ENCODE measurements at regions not wholly inside any gene's neighbourhood (a gene's known extent, or its start where the extent isn't known, plus 50 kb on each side); places are given as distances from the start of the nearest gene placed in this dataset.
"Not testable (repeated sequence)": the region's sequence is repeated elsewhere in the genome, so short reads cannot be mapped to it uniquely, and the experiment has no call there.

DNA sequence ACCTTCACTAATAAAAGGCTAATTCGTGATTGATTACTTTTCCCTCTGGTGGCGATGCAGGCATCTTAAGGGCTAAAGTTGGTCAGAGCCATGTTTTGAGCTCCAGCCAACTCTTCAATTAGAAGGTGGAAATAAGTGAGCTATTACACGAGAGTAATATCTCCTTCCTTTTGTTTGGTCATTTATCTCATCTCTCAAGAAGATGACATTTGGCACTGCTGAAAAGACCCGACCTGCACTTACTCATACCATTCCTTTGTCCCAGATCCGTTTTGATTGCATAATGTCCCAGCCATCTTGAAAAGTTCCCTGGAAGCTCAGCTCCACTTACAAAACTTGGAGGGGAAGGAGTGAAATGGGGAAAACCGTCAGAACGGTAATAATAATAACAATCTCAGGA is 316.2 kb downstream of the VRK1 start:
- no peak overlapping the region for H3K4me3 ChIP-seq (ENCODE audit: low read depth, low read length)
- no peak for DNase-seq (ENCODE audit: low read depth)

DNA sequence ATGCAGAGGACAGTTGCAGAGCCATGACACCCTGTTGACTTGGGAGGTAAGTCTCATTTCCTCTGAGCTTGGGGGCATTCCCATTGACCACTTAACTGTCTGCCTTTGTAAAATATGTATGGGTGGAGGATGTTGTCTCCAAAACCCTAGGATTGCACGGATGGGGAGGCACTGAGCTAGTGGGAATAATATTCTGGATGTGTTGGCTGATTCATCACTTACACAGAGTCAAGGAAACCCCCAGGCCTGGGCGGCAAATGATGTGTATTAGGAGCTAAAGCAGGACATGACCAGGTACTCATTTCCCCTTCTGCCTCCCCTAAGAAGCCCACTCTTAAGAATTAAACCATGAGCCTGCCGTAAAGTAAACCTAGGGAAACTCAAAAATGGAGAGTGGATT is 319.4 kb downstream of the VRK1 start:
- DNase-seq (ENCODE audit: low read depth): no peak
- H3K4me3 ChIP-seq (ENCODE audit: low read depth, low read length): no peak overlapping the region

GRCh38 chr14:97117693-97118092 is 320.5 kb downstream of the VRK1 start:
- DNase-seq (ENCODE audit: low read depth): no peak
- no peak overlapping the region for H3K4me3 ChIP-seq (ENCODE audit: low read depth, low read length)

DNA sequence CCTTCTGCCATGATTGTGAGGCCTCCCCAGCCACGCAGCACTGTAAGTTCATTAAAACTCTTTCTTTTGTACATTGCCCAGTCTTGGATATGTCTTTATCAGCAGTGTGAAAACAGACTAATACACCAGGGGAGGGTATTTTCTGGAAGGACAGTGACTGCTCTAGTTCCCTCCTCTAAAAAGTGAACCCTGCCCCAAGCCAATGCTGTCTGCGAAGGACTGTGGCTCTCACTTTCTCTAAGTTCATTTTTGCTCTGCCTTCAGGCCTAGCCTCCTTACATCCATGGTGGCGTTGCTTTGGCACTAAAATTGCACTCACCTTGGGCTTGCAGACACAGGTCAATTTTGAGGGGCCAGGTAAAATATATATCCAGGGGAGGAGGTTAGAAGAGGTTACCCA is 323.0 kb downstream of the VRK1 start:
- no peak for DNase-seq (ENCODE audit: low read depth)
- no peak overlapping the region for H3K4me3 ChIP-seq (ENCODE audit: low read depth, low read length)

DNA sequence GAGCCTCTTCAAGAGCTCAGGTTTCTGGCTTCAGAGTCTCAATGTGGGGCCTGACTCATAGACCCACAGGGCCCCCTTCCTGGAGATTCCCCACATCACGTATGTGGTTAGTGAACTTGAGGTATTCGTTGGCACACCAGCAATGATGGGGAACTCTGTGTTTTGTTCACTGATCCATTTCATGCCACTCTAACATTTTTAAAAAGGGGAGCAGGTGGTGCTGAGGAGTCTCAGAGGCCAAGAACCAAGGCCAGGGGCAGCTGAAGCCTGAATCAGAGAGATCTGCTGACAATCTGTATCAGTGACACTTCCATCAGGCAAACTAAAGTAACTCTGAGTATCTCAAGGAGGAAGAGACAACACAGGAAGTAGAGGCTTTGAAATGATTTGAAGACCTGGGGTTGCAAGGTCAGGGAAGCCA is 323.4 kb downstream of the VRK1 start:
- no peak for DNase-seq (ENCODE audit: low read depth)
- no peak overlapping the region for H3K4me3 ChIP-seq (ENCODE audit: low read depth, low read length)

DNA sequence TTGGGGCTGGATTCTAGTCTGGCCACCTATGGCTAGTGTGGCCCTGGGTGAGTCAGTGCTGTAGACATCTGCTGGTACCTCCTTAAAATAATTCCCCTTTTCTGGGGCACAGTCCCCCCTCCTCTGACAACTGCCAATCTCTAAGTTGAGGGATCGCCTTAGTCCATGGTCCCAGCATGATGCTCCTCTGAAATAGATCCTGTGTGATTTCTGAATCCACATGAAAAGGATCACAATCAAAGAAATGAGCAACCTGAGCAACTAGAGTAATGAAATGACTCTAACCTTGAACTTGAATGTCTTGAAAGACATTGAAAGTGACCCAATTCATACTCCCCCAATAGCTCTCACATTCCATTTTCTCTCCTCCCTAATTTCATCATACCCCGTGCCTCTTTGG is 332.5 kb downstream of the VRK1 start:
- DNase-seq (ENCODE audit: low read depth): no peak

GRCh38 chr14:97135847-97136246 is 338.7 kb downstream of the VRK1 start:
- not testable (repeated sequence) for H3K4me3 ChIP-seq (ENCODE audit: low read depth, low read length); DNase-seq (ENCODE audit: low read depth)

More for the DNA sequence above, 332.5 kb downstream of the VRK1 start:
- no peak overlapping the region for H3K4me3 ChIP-seq (ENCODE audit: low read depth, low read length)

DNA sequence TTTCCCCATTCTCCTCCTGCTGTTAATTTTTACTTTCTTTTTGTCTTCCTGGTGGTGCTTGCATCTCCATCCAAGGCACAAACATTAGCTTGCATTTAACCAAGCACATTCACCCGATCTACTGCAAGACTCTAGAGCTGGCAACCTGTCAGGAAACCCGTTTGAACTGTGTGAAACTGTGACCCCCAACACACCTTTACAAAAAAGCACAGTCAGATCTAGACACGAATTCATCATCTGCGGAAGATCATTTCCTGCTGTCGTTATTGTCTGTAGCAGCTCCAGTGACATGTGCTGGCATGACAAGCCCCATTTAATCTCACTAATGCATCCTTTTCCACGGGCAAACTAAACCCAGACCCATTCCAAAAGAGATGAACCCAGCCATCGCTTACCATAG is 340.5 kb downstream of the VRK1 start:
- no peak overlapping the region for H3K4me3 ChIP-seq (ENCODE audit: low read depth, low read length)
- no peak for DNase-seq (ENCODE audit: low read depth)

GRCh38 chr14:97138801-97139200 is 341.6 kb downstream of the VRK1 start:
- no peak overlapping the region for H3K4me3 ChIP-seq (ENCODE audit: low read depth, low read length)
- no peak for DNase-seq (ENCODE audit: low read depth)

GRCh38 chr14:97143011-97143410 is 345.8 kb downstream of the VRK1 start:
- H3K4me3 ChIP-seq (ENCODE audit: low read depth, low read length): no peak overlapping the region
- no peak for DNase-seq (ENCODE audit: low read depth)

DNA sequence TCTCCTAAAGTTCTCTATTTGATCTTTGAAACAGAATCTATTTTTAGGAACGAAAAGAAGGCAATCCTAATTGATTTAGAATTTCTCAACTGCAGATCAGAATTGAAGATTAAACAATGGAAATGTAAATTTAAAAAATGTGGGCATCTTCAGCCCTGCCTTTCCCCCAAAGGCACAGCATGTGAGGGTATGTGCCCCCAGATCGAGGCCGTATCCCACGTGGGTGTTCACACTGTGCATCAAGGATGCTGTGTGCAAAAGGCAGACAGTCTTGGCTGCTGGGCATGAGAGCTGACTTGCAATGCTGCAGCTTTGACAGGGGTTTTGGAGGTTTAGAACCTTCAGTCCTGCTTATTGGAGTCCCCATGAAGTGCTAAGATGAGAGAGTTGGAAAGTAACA is 346.3 kb downstream of the VRK1 start:
- no peak overlapping the region for H3K4me3 ChIP-seq (ENCODE audit: low read depth, low read length)
- DNase-seq (ENCODE audit: low read depth): no peak

GRCh38 chr14:97148021-97148420 is 350.8 kb downstream of the VRK1 start:
- not testable (repeated sequence) for H3K4me3 ChIP-seq (ENCODE audit: low read depth, low read length); DNase-seq (ENCODE audit: low read depth)

GRCh38 chr14:97149775-97150174 is 352.6 kb downstream of the VRK1 start:
- DNase-seq (ENCODE audit: low read depth): no peak
- H3K4me3 ChIP-seq (ENCODE audit: low read depth, low read length): no peak overlapping the region

- no peak overlapping the region for H3K4me3 ChIP-seq (ENCODE audit: low read depth, low read length)
- no peak for DNase-seq (ENCODE audit: low read depth)
Observed at GRCh38 chr14:97153527-97153926, 356.3 kb downstream of the VRK1 start.

GRCh38 chr14:97155320-97155719 is 358.1 kb downstream of the VRK1 start:
- no peak for DNase-seq (ENCODE audit: low read depth)
- H3K4me3 ChIP-seq (ENCODE audit: low read depth, low read length): no peak overlapping the region

GRCh38 chr14:97155814-97156213 is 358.6 kb downstream of the VRK1 start:
- DNase-seq (ENCODE audit: low read depth): no peak
- H3K4me3 ChIP-seq (ENCODE audit: low read depth, low read length): no peak overlapping the region

DNA sequence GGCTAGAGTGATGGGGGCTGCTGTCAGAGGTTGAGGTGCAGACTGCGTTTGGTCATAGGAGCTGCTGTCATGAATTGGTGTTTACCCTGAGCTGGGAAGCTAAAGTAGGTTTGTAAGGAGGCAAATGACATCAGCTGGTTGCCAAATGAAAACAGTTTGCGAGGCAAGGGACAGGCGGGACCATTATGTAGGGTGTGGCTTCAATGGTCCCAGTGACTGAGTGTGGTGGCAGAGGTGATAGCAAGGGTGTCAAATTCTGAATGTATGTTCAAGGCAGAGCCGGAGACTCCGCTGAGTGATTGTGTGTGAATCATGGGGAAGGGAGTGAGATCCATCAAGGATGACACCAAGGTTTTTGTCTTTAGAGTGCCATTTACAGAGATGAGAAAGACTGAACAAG is 359.5 kb downstream of the VRK1 start:
- H3K4me3 ChIP-seq (ENCODE audit: low read depth, low read length): no peak overlapping the region
- no peak for DNase-seq (ENCODE audit: low read depth)

- H3K4me3 ChIP-seq (ENCODE audit: low read depth, low read length): no peak overlapping the region
- no peak for DNase-seq (ENCODE audit: low read depth)
Observed at GRCh38 chr14:97158102-97158501, 360.9 kb downstream of the VRK1 start.

DNA sequence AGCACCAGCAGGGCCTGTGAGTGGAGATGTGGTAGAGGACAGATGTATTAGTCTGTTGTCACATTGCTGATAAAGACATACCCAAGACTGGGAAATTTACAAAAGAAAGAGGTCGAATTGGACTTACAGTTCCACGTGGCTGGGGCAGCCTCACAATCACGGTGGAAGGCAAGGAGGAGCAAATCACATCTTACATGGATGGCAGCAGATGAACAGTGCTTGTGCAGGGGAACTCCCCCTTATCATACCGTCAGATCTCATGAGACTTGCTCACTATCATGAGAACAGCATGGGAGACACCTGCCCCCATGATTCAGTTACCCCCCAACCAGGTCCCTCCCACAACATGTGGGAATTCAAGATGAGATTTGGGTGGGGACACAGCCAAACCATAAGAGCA is 361.9 kb downstream of the VRK1 start:
- no peak overlapping the region for H3K4me3 ChIP-seq (ENCODE audit: low read depth, low read length)
- no peak for DNase-seq (ENCODE audit: low read depth)

DNA sequence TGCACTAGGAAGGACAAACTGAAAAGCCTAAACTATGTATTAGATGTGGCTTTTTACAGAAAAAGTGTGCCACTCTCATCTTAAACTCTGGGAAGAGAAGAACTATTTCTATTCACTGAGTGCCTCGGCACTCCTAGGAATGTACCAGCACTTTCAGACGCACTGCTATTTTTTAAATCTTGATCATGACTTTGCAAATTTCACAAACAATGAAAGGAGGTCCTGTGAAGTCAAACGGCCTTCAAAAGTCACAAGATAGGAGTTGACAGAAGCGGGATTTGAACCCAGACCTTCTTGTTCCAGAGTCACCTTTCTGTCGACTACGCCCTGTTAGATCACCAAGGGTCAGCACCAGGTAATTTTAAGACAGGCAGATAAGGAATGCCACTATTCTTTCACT is 365.4 kb downstream of the VRK1 start:
- DNase-seq (ENCODE audit: low read depth): no peak
- H3K4me3 ChIP-seq (ENCODE audit: low read depth, low read length): no peak overlapping the region

- DNase-seq (ENCODE audit: low read depth): no peak
- H3K4me3 ChIP-seq (ENCODE audit: low read depth, low read length): no peak overlapping the region
Observed at GRCh38 chr14:97164021-97164420, 366.8 kb downstream of the VRK1 start.

- H3K4me3 ChIP-seq (ENCODE audit: low read depth, low read length): no peak overlapping the region
- DNase-seq (ENCODE audit: low read depth): no peak
Observed at GRCh38 chr14:97166497-97166896, 369.3 kb downstream of the VRK1 start.
